Astrocyte (in vitro differentiated cells and primary cell): ENCODE measurements at regions not wholly inside any gene's neighbourhood (a gene's known extent, or its start where the extent isn't known, plus 50 kb on each side); places are given as distances from the start of the nearest gene placed in this dataset.
"Not testable (repeated sequence)": the region's sequence is repeated elsewhere in the genome, so short reads cannot be mapped to it uniquely, and the experiment has no call there.

ENCODE experiments used
- DNase-seq: peaks from one replicate; pipeline ENCODE4 v3.0.0-alpha.2; 2010; ENCODE audit warnings: low read depth
- FAIRE-seq: peaks from 2 replicates; lab custom pipeline; 2011; peaks lifted over from hg19 to GRCh38; lab: Jason Lieb, UNC
- H2AFZ ChIP-seq: 2 replicates; pipeline ENCODE4 v1.6.0; 2012; ENCODE audit warnings: low read depth, low read length, inconsistent platforms
- H3K27ac ChIP-seq: 2 replicates; pipeline ENCODE4 v1.5.1; 2011; ENCODE audit warnings: low read depth, low read length, inconsistent platforms
- H3K27me3 ChIP-seq: 2 replicates; pipeline ENCODE4 v1.6.0; 2011; ENCODE audit warnings: low read length, inconsistent platforms; ENCODE audit not compliant: insufficient read depth
- H3K36me3 ChIP-seq: 2 replicates; pipeline ENCODE4 v1.5.1; 2011; ENCODE audit warnings: low read length, inconsistent platforms; ENCODE audit not compliant: insufficient read depth
- H3K4me1 ChIP-seq: 2 replicates; pipeline ENCODE4 v1.5.1; 2011; ENCODE audit warnings: low read length, inconsistent platforms; ENCODE audit not compliant: insufficient read depth
- H3K4me2 ChIP-seq: 2 replicates; pipeline ENCODE4 v1.6.0; 2012; ENCODE audit warnings: low read length, inconsistent platforms
- H3K4me3 ChIP-seq: 2 replicates; pipeline ENCODE4 v1.5.1; 2011; ENCODE audit warnings: low read depth, mild to moderate bottlenecking, low read length, inconsistent platforms; ENCODE audit not compliant: insufficient read depth
- H3K79me2 ChIP-seq: 2 replicates; pipeline ENCODE4 v1.6.0; 2012; ENCODE audit warnings: mild to moderate bottlenecking, low read length, inconsistent platforms; ENCODE audit not compliant: insufficient read depth
- H3K9ac ChIP-seq: 2 replicates; pipeline ENCODE4 v1.6.0; 2012; ENCODE audit warnings: mild to moderate bottlenecking, low read length, inconsistent platforms
- H3K9me3 ChIP-seq: 2 replicates; pipeline ENCODE4 v1.5.1; 2012; ENCODE audit warnings: low read depth, mild to moderate bottlenecking, low read length, inconsistent platforms; ENCODE audit not compliant: insufficient read depth
- H4K20me1 ChIP-seq: 2 replicates; pipeline ENCODE4 v1.6.0; 2012; ENCODE audit warnings: low read length, inconsistent platforms; ENCODE audit not compliant: insufficient read depth
- H3K27ac Mint-ChIP-seq: one replicate; pipeline ENCODE4 v1.8.0; 2021; ENCODE audit warnings: mild to moderate bottlenecking, mixed read lengths; ENCODE audit not compliant: unreplicated experiment
- H3K27me3 Mint-ChIP-seq: one replicate; pipeline ENCODE4 v1.8.0; 2021; ENCODE audit warnings: low read depth, mixed read lengths; ENCODE audit not compliant: unreplicated experiment
- H3K36me3 Mint-ChIP-seq: one replicate; pipeline ENCODE4 v1.8.0; 2021; ENCODE audit warnings: low read depth, mixed read lengths; ENCODE audit not compliant: unreplicated experiment
- H3K4me1 Mint-ChIP-seq: one replicate; pipeline ENCODE4 v1.8.0; 2021; ENCODE audit warnings: low read depth, mixed read lengths; ENCODE audit not compliant: unreplicated experiment
- H3K4me3 Mint-ChIP-seq: one replicate; pipeline ENCODE4 v1.8.0; 2021; ENCODE audit warnings: mild to moderate bottlenecking, moderate library complexity, mixed read lengths; ENCODE audit not compliant: unreplicated experiment
- H3K9me3 Mint-ChIP-seq: one replicate; pipeline ENCODE4 v1.8.0; 2021; ENCODE audit warnings: mild to moderate bottlenecking, mixed read lengths; ENCODE audit not compliant: unreplicated experiment
- EZH2 ChIP-seq: IDR thresholded peaks from 2 replicates; pipeline ENCODE4 v1.6.1; 2012; ENCODE audit warnings: mild to moderate bottlenecking, low read length, inconsistent platforms; ENCODE audit not compliant: insufficient read depth
- TF ChIP-seq, protein P1 (sequence below): IDR thresholded peaks from 2 replicates; pipeline ENCODE4 v1.5.1; 2011; ENCODE audit warnings: low read depth, mild to moderate bottlenecking, inconsistent platforms, low read length, moderate library complexity; ENCODE audit not compliant: insufficient read depth

DNA sequence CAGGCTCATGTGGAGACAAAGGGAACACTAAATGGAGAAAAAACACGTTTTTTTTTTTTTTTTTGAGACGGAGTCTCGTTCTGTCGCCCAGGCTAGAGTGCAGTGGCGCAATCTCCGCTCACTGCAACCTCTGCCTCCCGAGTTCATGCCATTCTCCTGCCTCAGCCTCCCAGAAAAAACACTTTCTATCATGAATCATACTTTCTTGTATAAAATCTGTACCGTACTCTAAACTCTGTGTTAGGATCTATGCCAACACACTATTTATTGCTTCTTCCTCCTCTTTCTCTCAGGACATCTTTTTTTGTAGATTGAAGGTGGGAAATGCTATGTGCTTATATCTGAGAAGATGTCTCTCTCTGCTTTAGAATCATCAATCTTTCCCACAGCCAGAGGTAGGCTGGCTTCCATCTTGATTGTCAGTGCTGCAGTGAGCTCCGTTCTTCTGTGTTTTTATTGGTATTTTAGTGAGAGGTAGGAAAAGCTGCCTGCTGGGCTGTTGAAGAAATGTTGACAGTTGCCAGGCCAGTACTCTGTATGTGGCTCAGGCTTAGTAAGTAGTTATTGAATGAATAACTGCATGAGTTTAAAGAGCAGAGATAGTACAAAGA is 101.1 kb downstream of the GPR85 start:
- DNase-seq (peak; percentile 58), FAIRE-seq (no peak)
- H3K27me3 ChIP-seq, result no peaks in the 10 kb centered on the region
- peak overlapping the region; percentile 58 for H2AFZ ChIP-seq
- no peaks in the 10 kb centered on the region for H3K79me2 ChIP-seq
- no peaks in the 10 kb centered on the region for H4K20me1 ChIP-seq
- Mint-ChIP-seq H3K4me1 (peaks cover 15% of the 10 kb centered on the region), H3K27me3 (no peaks in the 10 kb centered on the region), H3K27ac (no peak overlapping the region), H3K9me3 (no peaks in the 10 kb centered on the region), H3K4me3 (no peak overlapping the region), H3K36me3 (no peaks in the 10 kb centered on the region)
- no peaks in the 10 kb centered on the region for H3K9me3 ChIP-seq
- peak overlapping the region; percentile 44 for H3K4me3 ChIP-seq
- peaks cover 13% of the 10 kb centered on the region for H3K4me1 ChIP-seq
- peak overlapping the region; percentile 82 for H3K4me2 ChIP-seq
- H3K9ac ChIP-seq, result peak overlapping the region; percentile 76
- H3K27ac ChIP-seq, result peak overlapping the region; percentile 89
- TF ChIP-seq EZH2, result no peak
- TF ChIP-seq, protein P1, sequence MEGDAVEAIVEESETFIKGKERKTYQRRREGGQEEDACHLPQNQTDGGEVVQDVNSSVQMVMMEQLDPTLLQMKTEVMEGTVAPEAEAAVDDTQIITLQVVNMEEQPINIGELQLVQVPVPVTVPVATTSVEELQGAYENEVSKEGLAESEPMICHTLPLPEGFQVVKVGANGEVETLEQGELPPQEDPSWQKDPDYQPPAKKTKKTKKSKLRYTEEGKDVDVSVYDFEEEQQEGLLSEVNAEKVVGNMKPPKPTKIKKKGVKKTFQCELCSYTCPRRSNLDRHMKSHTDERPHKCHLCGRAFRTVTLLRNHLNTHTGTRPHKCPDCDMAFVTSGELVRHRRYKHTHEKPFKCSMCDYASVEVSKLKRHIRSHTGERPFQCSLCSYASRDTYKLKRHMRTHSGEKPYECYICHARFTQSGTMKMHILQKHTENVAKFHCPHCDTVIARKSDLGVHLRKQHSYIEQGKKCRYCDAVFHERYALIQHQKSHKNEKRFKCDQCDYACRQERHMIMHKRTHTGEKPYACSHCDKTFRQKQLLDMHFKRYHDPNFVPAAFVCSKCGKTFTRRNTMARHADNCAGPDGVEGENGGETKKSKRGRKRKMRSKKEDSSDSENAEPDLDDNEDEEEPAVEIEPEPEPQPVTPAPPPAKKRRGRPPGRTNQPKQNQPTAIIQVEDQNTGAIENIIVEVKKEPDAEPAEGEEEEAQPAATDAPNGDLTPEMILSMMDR, result no peak
- no peaks in the 10 kb centered on the region for H3K36me3 ChIP-seq

DNA sequence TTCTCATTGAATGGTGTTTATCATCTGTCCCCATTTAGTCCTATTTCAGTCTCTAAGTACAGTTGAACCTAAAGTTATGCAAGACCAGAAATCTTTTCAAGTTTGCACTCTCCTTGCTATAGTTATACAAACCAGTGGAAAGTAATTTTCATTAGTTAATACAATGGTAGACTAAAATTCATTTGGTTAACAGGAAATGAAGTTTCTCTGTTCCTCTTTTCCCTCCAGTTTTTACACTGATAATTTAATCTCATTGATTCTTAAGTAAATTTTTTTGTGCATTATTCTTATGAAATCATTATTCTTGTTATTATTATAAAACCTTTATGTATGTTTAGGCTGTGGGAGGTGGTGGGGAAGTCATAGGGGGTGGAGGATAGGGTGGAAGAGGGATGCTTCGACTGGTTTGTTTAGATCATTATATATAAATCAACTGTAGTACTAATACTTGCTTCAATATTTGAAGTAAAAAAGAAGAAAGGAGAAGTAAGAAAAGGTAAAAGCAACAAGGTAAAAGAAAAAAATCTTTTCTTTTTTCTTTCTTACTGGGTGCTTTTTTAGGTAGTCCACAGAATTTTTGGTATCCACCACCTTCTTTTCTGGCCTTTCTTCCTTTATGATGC is 104.1 kb downstream of the GPR85 start:
- DNase-seq (no peak), FAIRE-seq (no peak)
- H3K4me3 ChIP-seq, result no peak overlapping the region
- H3K36me3 Mint-ChIP-seq, result no peaks in the 10 kb centered on the region
- H3K27ac ChIP-seq, result no peak overlapping the region
- no peaks in the 10 kb centered on the region for H4K20me1 ChIP-seq
- no peak for TF ChIP-seq EZH2
- TF ChIP-seq, protein P1, result no peak
- no peak overlapping the region for H3K27ac Mint-ChIP-seq
- peaks cover 4% of the 10 kb centered on the region for H3K4me1 Mint-ChIP-seq
- H3K79me2 ChIP-seq, result no peaks in the 10 kb centered on the region
- no peak overlapping the region for H2AFZ ChIP-seq
- H3K4me3 Mint-ChIP-seq, result no peak overlapping the region
- no peaks in the 10 kb centered on the region for H3K27me3 ChIP-seq
- no peaks in the 10 kb centered on the region for H3K36me3 ChIP-seq
- H3K27me3 Mint-ChIP-seq, result no peaks in the 10 kb centered on the region
- peaks cover 13% of the 10 kb centered on the region for H3K4me1 ChIP-seq
- no peak overlapping the region for H3K4me2 ChIP-seq
- no peaks in the 10 kb centered on the region for H3K9me3 Mint-ChIP-seq
- H3K9me3 ChIP-seq, result no peaks in the 10 kb centered on the region
- H3K9ac ChIP-seq, result no peak overlapping the region

DNA sequence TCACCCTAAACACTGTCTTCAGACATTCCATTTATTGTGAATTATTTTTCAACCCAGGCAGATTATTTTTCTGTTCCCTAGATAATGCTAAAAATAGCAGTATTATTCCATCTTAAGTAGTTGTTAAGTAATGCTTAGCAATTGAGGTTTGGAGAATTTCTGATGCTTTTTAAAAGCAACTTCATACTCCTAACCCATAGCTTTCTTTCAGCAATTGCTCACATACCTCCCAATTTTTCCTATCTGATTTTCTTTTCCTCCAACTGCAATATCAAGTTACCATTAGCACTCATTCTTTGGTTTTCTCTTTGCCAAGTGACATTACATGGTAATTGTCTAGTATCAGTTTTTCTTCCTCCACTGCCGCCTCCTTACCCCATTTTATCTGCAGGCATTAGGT is 104.7 kb downstream of the GPR85 start:
- Mint-ChIP-seq H3K9me3 (no peaks in the 10 kb centered on the region), H3K27ac (no peak overlapping the region), H3K4me3 (no peak overlapping the region), H3K27me3 (no peaks in the 10 kb centered on the region), H3K36me3 (no peaks in the 10 kb centered on the region), H3K4me1 (peaks cover 3% of the 10 kb centered on the region)
- FAIRE-seq (peak; percentile 23), DNase-seq (peak; percentile 34)
- Histone ChIP-seq H3K9ac (no peak overlapping the region), H2AFZ (no peak overlapping the region), H3K4me3 (no peak overlapping the region), H3K27ac (no peak overlapping the region), H4K20me1 (no peaks in the 10 kb centered on the region), H3K79me2 (no peaks in the 10 kb centered on the region), H3K36me3 (no peaks in the 10 kb centered on the region), H3K9me3 (no peaks in the 10 kb centered on the region), H3K4me2 (no peak overlapping the region), H3K27me3 (no peaks in the 10 kb centered on the region), H3K4me1 (peaks cover 11% of the 10 kb centered on the region)
- TF ChIP-seq EZH2, result no peak

DNA sequence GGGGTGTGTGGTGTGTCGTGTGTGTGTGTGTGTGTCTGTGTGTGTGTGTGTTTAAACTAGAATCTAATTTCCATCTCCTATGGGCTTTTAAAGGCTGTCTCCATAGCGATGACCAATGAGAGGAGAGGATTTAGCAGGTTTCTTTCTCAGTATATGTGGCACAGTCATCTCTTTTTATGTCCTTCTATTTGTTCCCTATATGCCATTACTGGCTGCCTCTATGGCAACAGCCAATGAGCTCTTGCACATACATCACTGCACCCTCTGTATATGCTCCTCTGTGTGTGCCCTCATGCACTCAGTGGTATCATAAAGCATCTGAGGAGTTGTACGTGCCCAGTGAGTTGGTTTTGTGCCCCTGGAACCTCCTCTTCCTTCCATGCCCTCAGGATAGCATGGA is 107.6 kb downstream of the GPR85 start:
- not testable (repeated sequence) for H3K4me2 ChIP-seq, H4K20me1 ChIP-seq, H3K4me1 ChIP-seq, H3K27ac ChIP-seq, DNase-seq, H3K27me3 ChIP-seq, H2AFZ ChIP-seq, H3K9me3 Mint-ChIP-seq, H3K9ac ChIP-seq, H3K4me3 ChIP-seq, H3K36me3 Mint-ChIP-seq, H3K4me1 Mint-ChIP-seq, H3K79me2 ChIP-seq, H3K27ac Mint-ChIP-seq, H3K9me3 ChIP-seq, H3K27me3 Mint-ChIP-seq, H3K4me3 Mint-ChIP-seq, FAIRE-seq, H3K36me3 ChIP-seq
